HCT116 (cell line): ENCODE measurements at regions not wholly inside any gene's neighbourhood (a gene's known extent, or its start where the extent isn't known, plus 50 kb on each side); places are given as distances from the start of the nearest gene placed in this dataset.

Experiments
- ATAC-seq: fragments of 200-7000 bp; cut with Tn5 transposase; 2 replicates; pipeline ENCODE4 v1.9.1; 2020; ENCODE audit warnings: mild to moderate bottlenecking, moderate library complexity
- BruUV-seq: library from RNA; stranded (reverse); fragments of 400-500 nt; replicated peaks from 2 replicates; lab custom pipeline; 2021; lab: Mats Ljungman, UMichigan
- CTCF ChIA-PET: fragments of 300-600 bp; sonication (Branson Sonifier 250); formaldehyde crosslinking; loops from one replicate; lab custom pipeline; 2021; ENCODE audit warnings: antibody characterized with exemption; lab: Charles Lee
- POLR2A ChIA-PET: fragments of 300-600, 350-600 bp; sonication (Branson Sonifier 250); formaldehyde crosslinking; loops from one replicate; lab custom pipeline; 2021; ENCODE audit warnings: antibody characterized with exemption; lab: Charles Lee
- RAD21 ChIA-PET, 2 experiments: fragments of 300-600 bp; sonication (Branson Sonifier 250); formaldehyde crosslinking; loops; one replicate each; lab custom pipeline; 2023; ENCODE audit warnings: low total read pairs in 2 of 2; ENCODE audit not compliant: uncharacterized antibody in 2 of 2, unreplicated experiment in 2 of 2, low non-redundant PET in 1 of 2; lab: Charles Lee
- DNase-seq: peaks from one replicate; pipeline ENCODE4 v3.0.0-alpha.2; 2010; ENCODE audit warnings: low read depth, low spot score
- H2AFZ ChIP-seq: fragments of 200-600 bp; shearing (Covaris generic), sonication (generic); 2 replicates; pipeline ENCODE4 v1.6.1; 2017; ENCODE audit warnings: low read depth, mixed run types, mixed read lengths, antibody characterized with exemption, low read length; ENCODE audit not compliant: poor library complexity, severe bottlenecking
- H3K27ac ChIP-seq: 2 replicates; pipeline ENCODE4 v1.5.1; 2012; ENCODE audit warnings: low read depth, low read length
- H3K27me3 ChIP-seq: fragments of 200-600 bp; sonication (generic); 2 replicates; pipeline ENCODE4 v1.6.1; 2016; ENCODE audit warnings: mixed run types, low read length, mixed read lengths; ENCODE audit not compliant: insufficient read depth
- H3K36me3 ChIP-seq, 2 experiments: fragments of 200-500 bp in 1 of 2; fragments of 200-600 bp in 1 of 2; sonication (Bioruptor generic) in 1 of 2; sonication (generic) in 1 of 2; 2 replicates each; pipeline versions ENCODE4 v1.5.1 to v1.6.1; 2014 to 2016; ENCODE audit warnings: low read length in 2 of 2, inconsistent platforms in 1 of 2, mixed read lengths in 1 of 2, mixed run types in 1 of 2; ENCODE audit not compliant: insufficient read depth in 2 of 2, control insufficient read depth in 1 of 2
- H3K4me1 ChIP-seq, 2 experiments: fragments of 200-600 bp in 1 of 2; sonication (generic) in 1 of 2; 2 replicates each; pipeline versions ENCODE4 v1.5.1 to v1.6.1; 2012 to 2017; ENCODE audit warnings: low read length in 2 of 2, inconsistent platforms in 1 of 2, mild to moderate bottlenecking in 1 of 2, mixed read lengths in 1 of 2, mixed run types in 1 of 2, moderate library complexity in 1 of 2; ENCODE audit not compliant: insufficient read depth in 2 of 2, control insufficient read depth in 1 of 2
- H3K4me2 ChIP-seq: fragments of 200-600 bp; sonication (generic); 2 replicates; pipeline ENCODE4 v1.6.1; 2017; ENCODE audit warnings: mixed run types, low read length, mixed read lengths
- H3K4me3 ChIP-seq, 2 experiments: fragments of 200-600 bp in 1 of 2; sonication (generic) in 1 of 2; replicated peaks in 1 of 2; 2 replicates each; pipeline ENCODE4 v1.5.1; 2011 to 2016; ENCODE audit warnings: low read length in 2 of 2, control low read depth in 1 of 2, low read depth in 1 of 2, mild to moderate bottlenecking in 1 of 2, mixed read lengths in 1 of 2, mixed run types in 1 of 2
- H3K79me2 ChIP-seq: fragments of 200-600 bp; sonication (generic); 2 replicates; pipeline ENCODE4 v1.6.1; 2017; ENCODE audit warnings: mild to moderate bottlenecking, mixed run types, low read length, moderate library complexity, mixed read lengths; ENCODE audit not compliant: insufficient read depth
- H3K9ac ChIP-seq: fragments of 200-600 bp; sonication (generic); 2 replicates; pipeline ENCODE4 v1.6.1; 2016; ENCODE audit warnings: low read length, mixed read lengths
- H3K9me2 ChIP-seq: fragments of 200-600 bp; sonication (generic), shearing (Covaris generic); 2 replicates; pipeline ENCODE4 v1.6.1; 2017; ENCODE audit warnings: mixed run types, mild to moderate bottlenecking, moderate library complexity; ENCODE audit not compliant: insufficient read depth
- H3K9me3 ChIP-seq, 2 experiments: fragments of 200-500 bp in 1 of 2; fragments of 200-600 bp in 1 of 2; sonication (Bioruptor generic) in 1 of 2; sonication (generic) in 1 of 2; 2 replicates each; pipeline ENCODE4 v1.6.1; 2014 to 2017; ENCODE audit warnings: low read length in 2 of 2, mixed read lengths in 2 of 2, inconsistent platforms in 1 of 2, low read depth in 1 of 2, mild to moderate bottlenecking in 1 of 2, mixed run types in 1 of 2, moderate library complexity in 1 of 2; ENCODE audit not compliant: control insufficient read depth in 1 of 2, insufficient read depth in 1 of 2
- H4K20me1 ChIP-seq: fragments of 200-600 bp; sonication (generic), shearing (Covaris generic); 2 replicates; pipeline ENCODE4 v1.6.1; 2017; ENCODE audit warnings: mixed run types, mild to moderate bottlenecking, moderate library complexity; ENCODE audit not compliant: insufficient read depth
- CEBPB ChIP-seq: IDR thresholded peaks from 2 replicates; pipeline ENCODE4 v1.6.1; 2012; ENCODE audit warnings: low read depth
- CTCF ChIP-seq, 3 experiments: fragments of 200-600 bp in 1 of 3; sonication (generic) in 1 of 3; IDR thresholded peaks in 2 of 3; conservative IDR thresholded peaks in 1 of 3; 2 replicates each; pipeline ENCODE4 v1.5.1; 2012 to 2017; ENCODE audit warnings: low read depth in 2 of 3, low read length in 2 of 3, antibody characterized with exemption in 1 of 3, borderline replicate concordance in 1 of 3, control low read depth in 1 of 3, mild to moderate bottlenecking in 1 of 3, mixed read lengths in 1 of 3, mixed run types in 1 of 3, moderate library complexity in 1 of 3; ENCODE audit not compliant: insufficient read depth in 1 of 3
- EGR1 ChIP-seq: IDR thresholded peaks from 2 replicates; pipeline ENCODE4 v1.6.1; 2012; ENCODE audit warnings: low read depth
- ELF1 ChIP-seq: IDR thresholded peaks from 2 replicates; pipeline ENCODE4 v1.6.1; 2012; ENCODE audit warnings: low read depth, borderline replicate concordance
- EZH2 ChIP-seq: fragments of 200-600 bp; sonication (generic); IDR thresholded peaks from 2 replicates; pipeline ENCODE4 v1.6.1; 2017; ENCODE audit warnings: antibody characterized with exemption, mixed run types
- POLR2A ChIP-seq: IDR thresholded peaks from 2 replicates; pipeline ENCODE4 v1.7.0; 2011; ENCODE audit warnings: borderline replicate concordance; ENCODE audit not compliant: insufficient read depth, insufficient read length; ENCODE audit errors: extremely low read depth
- POLR2AphosphoS5 ChIP-seq: IDR thresholded peaks from 2 replicates; pipeline ENCODE4 v1.6.1; 2011; ENCODE audit warnings: mild to moderate bottlenecking, low read depth, low read length, moderate library complexity
- RAD21 ChIP-seq: IDR thresholded peaks from 2 replicates; pipeline ENCODE4 v1.6.1; 2012; ENCODE audit warnings: low read depth, mild to moderate bottlenecking
- SP1 ChIP-seq: IDR thresholded peaks from 2 replicates; pipeline ENCODE4 v1.6.1; 2012; ENCODE audit warnings: low read depth
- SRF ChIP-seq: IDR thresholded peaks from 2 replicates; pipeline ENCODE4 v1.6.1; 2012; ENCODE audit warnings: low read depth
- TCF7L2 ChIP-seq: IDR thresholded peaks from 2 replicates; pipeline ENCODE4 v1.7.0; 2011; ENCODE audit warnings: borderline replicate concordance, inconsistent platforms; ENCODE audit not compliant: insufficient read depth, insufficient read length; ENCODE audit errors: extremely low read depth
- YY1 ChIP-seq: IDR thresholded peaks from 2 replicates; pipeline ENCODE4 v1.6.1; 2011; ENCODE audit warnings: low read length, low read depth, moderate library complexity, mild to moderate bottlenecking; ENCODE audit not compliant: insufficient replicate concordance; ENCODE audit errors: extremely low read depth
- ZFX ChIP-seq: fragments of 450-650 bp; IDR thresholded peaks from 2 replicates; pipeline ENCODE4 v1.6.1; 2017
- intact Hi-C: fragments of 100-400 bp; cut with micrococcal nuclease; formaldehyde crosslinking; loops from 2 replicates; pipeline ENCODE4 v1.10.0; 2022
- TF ChIP-seq, protein P1 (sequence below): IDR thresholded peaks from 2 replicates; pipeline ENCODE4 v1.6.1; 2012
- TF ChIP-seq, protein P2 (sequence below): IDR thresholded peaks from 2 replicates; pipeline ENCODE4 v1.6.1; 2011; ENCODE audit warnings: mild to moderate bottlenecking, low read length, moderate library complexity; ENCODE audit not compliant: insufficient replicate concordance; ENCODE audit errors: extremely low read depth

GRCh38 chr18:55869556-55870501 is 281.8 kb upstream of the TCF4 start:
- Histone ChIP-seq H3K79me2 (no peaks in the 10 kb centered on the region), H3K27me3 (no peaks in the 10 kb centered on the region), H3K27ac (no peak overlapping the region), H3K9ac (no peak overlapping the region), H3K36me3 (no peaks in the 10 kb centered on the region), H4K20me1 (no peaks in the 10 kb centered on the region; the same call in 1 of the 2 replicates), H3K4me3 (no peak overlapping the region), H3K4me1 (no peaks in the 10 kb centered on the region), H3K9me3 (peaks cover 0 to 25% of the 10 kb centered on the region in 2 experiments; a peak in 2 of 4 replicates), H2AFZ (no peak overlapping the region), H3K4me2 (no peak overlapping the region), H3K9me2 (no peaks in the 10 kb centered on the region)
- no peak for TF ChIP-seq POLR2A
- TF ChIP-seq TCF7L2, result no peak
- TF ChIP-seq EZH2, result no peak
- no peak for TF ChIP-seq CEBPB
- no peak for TF ChIP-seq SP1
- TF ChIP-seq, protein P1, sequence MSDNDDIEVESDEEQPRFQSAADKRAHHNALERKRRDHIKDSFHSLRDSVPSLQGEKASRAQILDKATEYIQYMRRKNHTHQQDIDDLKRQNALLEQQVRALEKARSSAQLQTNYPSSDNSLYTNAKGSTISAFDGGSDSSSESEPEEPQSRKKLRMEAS, result no peak
- no peak for TF ChIP-seq CTCF (IDR thresholded peaks at IDR 0.05 in 2 of 3, conservative IDR thresholded peaks at IDR 0.05 in 1 of 3; ENCODE audit: borderline replicate concordance in 1 of 3, insufficient read depth in 1 of 3, low read depth in 2 of 3, low read length in 2 of 3)
- no peak for TF ChIP-seq ZFX
- no peak for TF ChIP-seq RAD21
- TF ChIP-seq, protein P2, sequence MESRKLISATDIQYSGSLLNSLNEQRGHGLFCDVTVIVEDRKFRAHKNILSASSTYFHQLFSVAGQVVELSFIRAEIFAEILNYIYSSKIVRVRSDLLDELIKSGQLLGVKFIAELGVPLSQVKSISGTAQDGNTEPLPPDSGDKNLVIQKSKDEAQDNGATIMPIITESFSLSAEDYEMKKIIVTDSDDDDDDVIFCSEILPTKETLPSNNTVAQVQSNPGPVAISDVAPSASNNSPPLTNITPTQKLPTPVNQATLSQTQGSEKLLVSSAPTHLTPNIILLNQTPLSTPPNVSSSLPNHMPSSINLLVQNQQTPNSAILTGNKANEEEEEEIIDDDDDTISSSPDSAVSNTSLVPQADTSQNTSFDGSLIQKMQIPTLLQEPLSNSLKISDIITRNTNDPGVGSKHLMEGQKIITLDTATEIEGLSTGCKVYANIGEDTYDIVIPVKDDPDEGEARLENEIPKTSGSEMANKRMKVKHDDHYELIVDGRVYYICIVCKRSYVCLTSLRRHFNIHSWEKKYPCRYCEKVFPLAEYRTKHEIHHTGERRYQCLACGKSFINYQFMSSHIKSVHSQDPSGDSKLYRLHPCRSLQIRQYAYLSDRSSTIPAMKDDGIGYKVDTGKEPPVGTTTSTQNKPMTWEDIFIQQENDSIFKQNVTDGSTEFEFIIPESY, result no peak
- TF ChIP-seq YY1, result no peak
- TF ChIP-seq EGR1, result no peak
- TF ChIP-seq ELF1, result no peak
- no peak for TF ChIP-seq SRF
- TF ChIP-seq POLR2AphosphoS5, result no peak
- ATAC-seq (no peak), DNase-seq (no peak)
- ChIA-PET POLR2A (no interaction called here), CTCF (no interaction called here), RAD21 (no interaction called here)
- no TSS peak for BruUV-seq
- intact Hi-C loops, result no loop called here
